Fibroblast of skin of right quadriceps (primary cell): ENCODE measurements at regions not wholly inside any gene's neighbourhood (a gene's known extent, or its start where the extent isn't known, plus 50 kb on each side); places are given as distances from the start of the nearest gene placed in this dataset.
A peak's percentile ranks its signal among the peaks of the same experiment; 100 is the strongest.
"Not testable (repeated sequence)": the region's sequence is repeated elsewhere in the genome, so short reads cannot be mapped to it uniquely, and the experiment has no call there.

Source experiments
- DNase-seq: peaks from one replicate; pipeline ENCODE4 v3.0.0-alpha.2; 2013

DNA sequence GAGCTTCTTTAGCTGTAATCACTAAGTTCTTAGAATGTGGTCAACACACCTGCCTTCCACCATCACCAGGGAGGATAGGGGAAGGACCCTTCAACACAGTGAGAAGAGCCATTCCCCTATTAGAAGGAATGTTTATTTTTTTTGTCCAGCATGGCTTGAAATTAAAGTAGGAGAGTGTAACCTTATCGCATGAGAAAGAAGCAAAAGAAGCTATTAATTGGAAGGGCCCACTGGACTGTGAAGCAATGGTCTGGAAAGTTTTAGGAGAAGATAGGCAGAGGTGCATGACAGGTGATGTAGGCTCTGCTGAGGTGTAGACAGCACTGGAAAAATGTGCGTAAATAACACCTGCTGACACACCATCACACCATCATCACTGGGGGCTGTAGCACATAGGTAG is 1526.0 kb downstream of the MAT2B start:
- no peak for DNase-seq

DNA sequence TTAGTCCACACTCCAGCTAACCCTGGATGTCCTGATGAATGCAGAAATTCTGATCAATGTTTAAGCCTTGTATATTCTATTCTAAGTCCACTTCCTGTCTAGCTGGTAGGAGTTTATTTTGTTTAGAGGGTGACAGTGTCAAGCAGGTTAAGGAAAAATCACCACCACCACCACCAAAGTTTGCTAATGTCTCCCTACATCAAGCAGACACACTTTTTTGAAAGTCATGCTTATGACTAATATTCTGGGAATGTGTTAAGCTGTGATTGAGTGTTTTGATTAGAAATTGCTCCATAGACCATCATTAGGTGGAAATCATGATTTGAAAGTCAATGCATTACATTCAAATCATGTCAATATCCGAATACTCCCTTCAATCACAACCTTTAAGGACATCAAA is 1530.1 kb downstream of the MAT2B start:
- no peak for DNase-seq

DNA sequence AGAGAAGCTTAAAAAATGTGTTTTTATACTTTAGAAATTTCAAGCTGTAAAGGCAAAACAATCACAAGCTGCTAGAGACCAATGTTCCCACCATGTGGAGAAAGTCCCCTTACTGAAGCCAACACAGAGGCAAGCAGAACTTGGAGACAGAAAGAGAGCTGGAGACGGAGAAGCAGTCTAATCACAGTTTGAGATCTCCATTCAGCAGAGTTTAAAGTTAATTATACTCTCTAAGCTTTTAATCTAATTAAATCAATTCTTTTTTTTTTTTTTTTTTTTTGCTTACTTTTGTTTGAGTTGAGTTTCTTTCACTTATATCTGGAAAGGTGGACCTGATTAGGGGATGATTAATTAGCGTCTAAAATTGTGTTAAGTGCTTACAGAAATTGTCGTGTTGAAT is 1534.3 kb downstream of the MAT2B start:
- DNase-seq, result no peak

DNA sequence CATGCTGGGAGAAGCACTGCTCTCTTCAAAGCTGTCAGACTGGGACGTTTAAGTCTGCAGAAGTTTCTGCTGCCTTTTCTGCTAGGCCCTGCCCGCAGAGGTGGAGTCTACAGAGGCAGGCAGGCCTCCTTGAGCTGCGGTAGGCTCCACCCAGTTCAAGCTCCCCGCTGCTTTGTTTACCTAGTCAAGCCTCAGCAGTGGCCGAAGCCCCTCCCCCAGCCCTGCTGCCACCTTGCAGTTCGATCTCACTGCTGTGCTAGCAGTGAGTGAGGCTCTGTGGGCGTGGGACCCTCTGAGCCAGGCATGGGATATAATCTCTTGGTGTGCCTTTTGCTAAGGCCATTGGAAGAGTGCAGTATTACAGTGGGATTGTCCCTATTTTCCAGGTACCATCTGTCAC is 1540.5 kb downstream of the MAT2B start:
- not testable (repeated sequence) for DNase-seq

DNA sequence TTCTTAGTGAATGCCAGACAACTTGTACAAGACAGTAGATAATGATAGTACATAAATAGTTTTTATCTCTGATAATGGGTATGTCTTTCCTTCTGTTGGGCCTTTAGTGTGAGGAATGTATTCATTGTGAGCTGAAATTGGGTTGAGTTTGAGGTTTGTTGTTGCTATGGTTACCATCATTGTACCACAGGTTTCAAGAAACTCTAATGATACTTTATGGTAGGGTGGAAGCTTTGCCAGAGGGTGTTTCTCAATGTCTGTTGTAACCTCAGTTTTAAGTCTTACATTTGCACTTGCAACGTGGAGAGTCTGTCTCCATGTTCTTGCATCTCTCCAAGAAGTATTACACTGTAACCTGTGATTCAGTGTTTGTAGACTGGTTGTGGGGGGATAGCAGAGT is 1550.1 kb downstream of the MAT2B start:
- DNase-seq, result no peak

GRCh38 chr5:165057145-165057544 is 1551.7 kb downstream of the MAT2B start:
- DNase-seq, result no peak

DNA sequence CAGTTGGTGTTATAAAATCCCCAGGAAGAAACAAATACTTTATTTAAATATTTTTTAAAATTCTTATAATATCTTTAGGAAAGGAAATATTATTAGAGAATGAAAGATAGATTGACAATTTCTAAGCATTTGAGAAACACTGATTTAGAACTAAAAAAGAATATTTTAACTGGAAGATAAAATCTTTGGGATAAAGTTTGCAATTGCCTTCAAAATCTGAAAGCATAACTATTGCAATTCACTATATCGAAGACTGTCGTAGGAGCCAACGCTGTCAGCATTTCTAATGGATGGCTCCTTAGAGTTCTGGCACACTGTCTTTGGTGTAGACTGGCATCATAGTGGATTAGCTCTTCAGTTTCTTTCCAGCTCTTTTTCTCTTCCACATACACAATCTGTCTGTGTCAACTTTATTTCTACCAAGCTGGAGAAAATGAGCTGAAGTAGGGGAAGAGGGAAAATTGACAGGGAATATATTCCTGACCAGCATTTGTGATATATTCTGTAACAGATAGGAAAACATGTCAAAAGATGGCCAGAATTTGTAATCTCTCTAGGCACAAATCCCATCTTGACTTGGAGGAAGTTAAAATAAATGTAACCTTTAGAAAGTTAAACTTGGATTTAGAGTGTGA is 1561.4 kb downstream of the MAT2B start:
- no peak for DNase-seq

DNA sequence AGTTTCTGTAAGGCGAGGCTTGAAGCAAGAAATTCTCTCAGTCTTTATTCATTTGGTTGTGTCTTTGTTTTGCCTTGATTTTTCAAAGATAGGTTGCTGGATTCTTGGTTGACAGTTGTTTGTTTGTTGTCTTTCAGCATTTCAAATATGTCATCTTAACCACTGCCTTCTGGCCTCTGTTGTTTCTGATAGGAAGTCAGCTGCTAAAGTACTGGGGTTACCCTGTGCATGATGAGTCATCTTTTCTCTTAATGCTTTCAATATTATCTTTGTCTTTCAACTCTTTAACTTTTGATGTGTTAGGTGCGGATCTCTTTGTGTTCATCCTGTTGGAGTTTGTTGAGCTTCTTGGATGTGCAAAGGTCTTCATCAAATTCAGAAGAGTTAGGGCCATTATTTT is 1571.3 kb downstream of the MAT2B start:
- no peak for DNase-seq

GRCh38 chr5:165079389-165079788 is 1574.0 kb downstream of the MAT2B start:
- no peak for DNase-seq

- DNase-seq, result no peak
These were observed 1578.0 kb downstream of the MAT2B start for GRCh38 chr5:165083394-165083793.

DNA sequence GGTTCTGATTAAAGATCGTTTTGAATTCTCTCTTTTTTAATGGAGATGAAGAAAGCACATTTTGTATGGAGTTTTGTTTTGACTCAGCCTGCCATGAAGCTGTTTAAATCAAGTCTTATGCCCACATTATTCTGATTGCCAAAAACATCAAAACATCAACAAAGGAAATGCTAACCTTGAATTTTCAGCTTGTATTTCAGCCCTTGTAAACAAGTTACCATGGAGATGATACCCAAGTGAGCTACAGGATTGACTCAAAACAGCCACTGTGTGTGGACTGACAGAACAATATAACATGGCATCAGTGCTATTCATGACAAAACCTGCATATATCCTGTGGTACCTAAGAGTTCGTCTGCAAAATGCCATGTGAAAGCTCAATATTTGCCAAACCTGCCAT is 1581.0 kb downstream of the MAT2B start:
- DNase-seq, result no peak

- no peak for DNase-seq
These were observed 1589.4 kb downstream of the MAT2B start for GRCh38 chr5:165094782-165095181.

- DNase-seq, result no peak
These were observed 1596.3 kb downstream of the MAT2B start for GRCh38 chr5:165101709-165102108.

DNA sequence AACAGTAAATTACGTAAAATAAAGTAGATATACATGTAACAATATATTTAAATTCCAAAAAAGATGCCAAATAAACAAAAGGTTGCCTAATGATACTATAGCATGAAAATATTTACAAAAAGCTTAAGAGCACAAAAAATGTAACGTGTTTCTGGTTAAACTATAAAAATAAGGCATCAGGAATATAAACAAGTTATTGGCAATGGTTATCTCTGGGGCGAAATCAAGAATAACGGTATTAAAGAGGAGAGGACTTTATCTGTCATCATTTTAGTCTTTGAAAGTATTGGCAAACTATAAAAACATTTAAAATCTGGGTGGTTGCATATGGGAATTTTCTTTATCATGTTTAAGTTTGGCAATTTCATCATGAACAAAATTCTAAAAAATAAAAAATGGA is 1599.2 kb downstream of the MAT2B start:
- no peak for DNase-seq

DNA sequence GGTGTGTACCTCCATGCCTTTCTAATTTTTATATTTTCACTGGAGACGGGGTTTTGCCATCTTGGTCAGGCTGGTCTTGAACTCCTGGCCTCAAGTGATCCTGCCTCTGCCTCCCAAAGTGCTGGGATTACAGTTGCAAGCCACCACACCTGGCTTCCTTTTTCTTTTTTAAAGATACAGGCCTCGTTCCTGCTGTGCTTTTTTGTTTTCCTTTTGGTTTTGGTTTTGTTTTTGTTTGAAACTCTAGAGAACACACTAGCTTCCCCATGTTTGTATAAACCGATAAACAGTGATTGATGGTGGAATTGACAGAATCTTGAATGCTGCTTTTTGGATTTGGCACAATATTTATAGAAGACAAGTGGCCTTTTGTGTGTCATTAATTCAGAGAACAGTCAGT is 1603.4 kb downstream of the MAT2B start:
- no peak for DNase-seq

DNA sequence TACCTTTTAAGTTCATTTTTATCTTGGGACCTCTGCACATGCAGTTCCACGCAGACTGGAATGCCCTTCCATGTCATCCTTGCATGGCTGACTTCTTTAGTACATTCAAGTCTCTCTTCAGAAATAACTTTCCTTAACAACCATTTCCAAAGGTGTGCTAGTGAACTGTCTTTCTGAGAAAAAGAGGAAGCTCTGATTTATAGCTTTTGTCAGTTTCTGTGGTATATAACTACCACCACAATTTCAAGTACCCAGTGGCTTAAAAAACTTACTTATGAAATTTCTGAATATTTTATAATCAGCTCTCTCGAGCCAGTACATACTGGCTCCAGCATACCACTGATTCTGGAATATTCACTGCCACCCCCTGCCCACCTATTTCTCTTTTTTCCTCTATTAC is 1613.8 kb downstream of the MAT2B start:
- DNase-seq, result no peak

DNA sequence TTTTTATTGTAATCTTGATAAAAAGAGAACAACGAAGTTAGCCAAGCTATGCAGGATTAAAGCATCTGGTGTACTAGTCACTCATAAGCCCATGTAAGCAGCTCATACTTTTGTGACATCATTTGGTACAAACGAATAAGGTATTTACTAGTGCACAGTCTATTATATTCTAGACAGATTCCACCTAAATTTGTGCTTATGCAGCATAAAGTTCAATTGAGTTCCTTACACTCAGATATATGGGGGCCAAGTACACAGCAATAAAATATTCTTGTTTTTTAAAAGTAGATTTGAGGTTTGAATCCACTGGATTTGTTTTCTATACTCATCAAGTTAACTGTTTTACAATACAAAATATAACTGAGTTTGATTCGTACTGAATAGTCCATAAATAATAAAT is 1621.2 kb downstream of the MAT2B start:
- DNase-seq, result no peak

GRCh38 chr5:165127941-165128340 is 1622.5 kb downstream of the MAT2B start:
- peak; percentile 1 for DNase-seq

GRCh38 chr5:165130656-165131055 is 1625.2 kb downstream of the MAT2B start:
- peak; percentile 19 for DNase-seq

DNA sequence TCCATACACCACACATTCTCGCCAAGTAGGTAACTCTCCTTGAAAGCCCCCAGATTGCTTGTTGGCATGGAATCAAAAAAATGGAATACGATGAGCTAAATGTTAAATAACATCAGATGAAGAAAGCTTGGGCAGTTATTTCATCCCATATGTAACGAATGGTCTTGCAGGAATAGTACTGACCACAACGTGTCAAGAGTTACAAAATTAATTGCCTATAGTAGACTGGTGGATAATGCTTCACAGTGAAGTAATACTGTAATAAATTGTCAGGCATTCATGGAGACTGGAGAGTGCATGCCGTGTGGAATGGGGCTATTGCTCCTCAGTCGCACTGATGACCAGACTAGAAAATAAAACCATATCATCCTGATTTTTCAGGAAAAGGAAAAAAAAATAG is 1628.7 kb downstream of the MAT2B start:
- peak; percentile 6 for DNase-seq

- no peak for DNase-seq
These were observed 1630.1 kb downstream of the MAT2B start for GRCh38 chr5:165135565-165135964.

DNA sequence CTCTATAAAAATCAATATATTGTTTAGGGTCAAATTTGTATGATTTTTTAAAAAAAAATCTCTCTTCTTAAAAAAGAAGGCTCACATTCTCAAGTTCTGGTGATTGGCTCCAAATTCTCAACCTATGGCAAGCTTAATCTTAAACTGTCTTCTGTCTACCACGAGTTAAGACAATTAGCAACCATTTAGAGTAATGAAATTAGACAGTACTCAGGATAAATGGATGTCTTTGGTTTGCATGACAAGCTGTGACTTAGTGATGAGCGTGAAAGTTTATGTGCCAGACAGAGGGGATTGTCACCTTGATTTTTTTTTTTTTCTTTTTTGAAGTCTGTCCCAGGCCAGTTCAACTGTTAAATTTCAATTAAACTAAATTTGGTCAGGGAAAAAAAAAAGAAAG is 1632.3 kb downstream of the MAT2B start:
- no peak for DNase-seq

GRCh38 chr5:165138236-165138635 is 1632.8 kb downstream of the MAT2B start:
- DNase-seq, result no peak

- no peak for DNase-seq
These were observed 1633.8 kb downstream of the MAT2B start for GRCh38 chr5:165139262-165139661.

GRCh38 chr5:165139721-165140120 is 1634.3 kb downstream of the MAT2B start:
- DNase-seq, result no peak

DNA sequence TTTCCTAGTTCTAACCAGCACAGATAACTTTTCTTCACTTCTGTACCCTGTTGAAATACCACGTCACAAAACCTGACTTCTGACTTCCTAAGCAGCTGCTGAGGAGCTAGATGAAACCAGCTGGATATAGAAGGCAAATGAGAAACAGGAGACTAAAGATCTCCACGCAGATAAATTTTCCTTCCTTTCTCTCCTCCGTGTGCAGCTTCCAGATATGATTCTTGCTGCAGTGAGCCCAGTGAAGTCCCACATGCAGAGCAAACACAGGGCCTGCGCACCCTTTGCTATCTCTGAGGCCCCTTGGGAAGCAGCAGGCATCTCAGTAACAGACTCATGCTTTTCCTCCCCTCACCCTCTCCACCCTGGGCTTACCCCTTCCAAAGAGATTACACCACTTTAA is 1638.3 kb downstream of the MAT2B start:
- no peak for DNase-seq
